ENCODE measurements at regions not wholly inside any gene's neighbourhood (a gene's known extent, or its start where the extent isn't known, plus 50 kb on each side); places are given as distances from the start of the nearest gene placed in this dataset.

GRCh38 chr3:99471353-99472323 lies 166.8 kb upstream of the COL8A1 start:
- intact Hi-C loops (cut with DNase I) = no loop called here
- no peak for DNase-seq (ENCODE audit: low spot score)

GRCh38 chr3:99470841-99471240 lies 167.6 kb upstream of the COL8A1 start:
- intact Hi-C loops (cut with DNase I) = no loop called here
- no peak for DNase-seq (ENCODE audit: low spot score)

GRCh38 chr3:99468918-99469317 lies 169.5 kb upstream of the COL8A1 start:
- no peak for DNase-seq (ENCODE audit: low spot score)
- intact Hi-C loops (cut with DNase I) = no loop called here

- intact Hi-C loops (cut with DNase I) = no loop called here
- no peak for DNase-seq (ENCODE audit: low spot score)
Measured at GRCh38 chr3:99467420-99467819, 171.0 kb upstream of the COL8A1 start.

- intact Hi-C loops (cut with DNase I) = no loop called here
- no peak for DNase-seq (ENCODE audit: low spot score)
Measured at GRCh38 chr3:99466331-99466730, 172.1 kb upstream of the COL8A1 start.

GRCh38 chr3:99458013-99458412 lies 180.4 kb upstream of the COL8A1 start:
- intact Hi-C loops (cut with DNase I) = no loop called here
- DNase-seq (ENCODE audit: low spot score) = no peak

- intact Hi-C loops (cut with DNase I) = no loop called here
- no peak for DNase-seq (ENCODE audit: low spot score)
Measured at GRCh38 chr3:99442599-99442998, 195.8 kb upstream of the COL8A1 start.

GRCh38 chr3:99439892-99440291 lies 198.5 kb upstream of the COL8A1 start:
- no peak for DNase-seq (ENCODE audit: low spot score)
- intact Hi-C loops (cut with DNase I) = no loop called here

- no peak for DNase-seq (ENCODE audit: low spot score)
- intact Hi-C loops (cut with DNase I) = no loop called here
Measured at GRCh38 chr3:99434190-99434589, 204.2 kb upstream of the COL8A1 start.

- intact Hi-C loops (cut with DNase I) = no loop called here
Measured at GRCh38 chr3:99430348-99431134, 207.9 kb upstream of the COL8A1 start.

GRCh38 chr3:99429502-99429901 lies 208.9 kb upstream of the COL8A1 start:
- no peak for DNase-seq (ENCODE audit: low spot score)
- intact Hi-C loops (cut with DNase I) = no loop called here

More at GRCh38 chr3:99430348-99431134, 207.9 kb upstream of the COL8A1 start:
- DNase-seq (ENCODE audit: low spot score) = no peak

GRCh38 chr3:99425930-99426329 lies 212.5 kb upstream of the COL8A1 start:
- DNase-seq (ENCODE audit: low spot score) = no peak
- intact Hi-C loops (cut with DNase I) = no loop called here

GRCh38 chr3:99419116-99419515 lies 219.3 kb upstream of the COL8A1 start:
- intact Hi-C loops (cut with DNase I) = no loop called here
- no peak for DNase-seq (ENCODE audit: low spot score)

GRCh38 chr3:99418709-99419108 lies 219.7 kb upstream of the COL8A1 start:
- intact Hi-C loops (cut with DNase I) = no loop called here
- DNase-seq (ENCODE audit: low spot score) = no peak

- intact Hi-C loops (cut with DNase I) = no loop called here
Measured at GRCh38 chr3:99418209-99418635, 220.2 kb upstream of the COL8A1 start.

GRCh38 chr3:99413504-99413903 lies 224.9 kb upstream of the COL8A1 start:
- intact Hi-C loops (cut with DNase I) = no loop called here
- DNase-seq (ENCODE audit: low spot score) = no peak

More at GRCh38 chr3:99418209-99418635, 220.2 kb upstream of the COL8A1 start:
- no peak for DNase-seq (ENCODE audit: low spot score)

GRCh38 chr3:99410789-99411311 lies 227.5 kb upstream of the COL8A1 start:
- no peak for DNase-seq (ENCODE audit: low spot score)
- intact Hi-C loops (cut with DNase I) = no loop called here

- intact Hi-C loops (cut with DNase I) = no loop called here
- no peak for DNase-seq (ENCODE audit: low spot score)
Measured at GRCh38 chr3:99409961-99410360, 228.4 kb upstream of the COL8A1 start.

GRCh38 chr3:99407257-99407656 lies 231.1 kb upstream of the COL8A1 start:
- DNase-seq (ENCODE audit: low spot score) = no peak
- intact Hi-C loops (cut with DNase I) = no loop called here

- intact Hi-C loops (cut with DNase I) = no loop called here
- no peak for DNase-seq (ENCODE audit: low spot score)
Measured at GRCh38 chr3:99402755-99403154, 235.6 kb upstream of the COL8A1 start.

Data from cardiac septum (tissue), 1 donor.